HEK293 (cell line): ENCODE measurements at regions not wholly inside any gene's neighbourhood (a gene's known extent, or its start where the extent isn't known, plus 50 kb on each side); places are given as distances from the start of the nearest gene placed in this dataset.

ENCODE experiments used
- CTCF ChIA-PET: fragments of 350-600 bp; formaldehyde crosslinking; extraction: SDS; loops from one replicate; lab custom pipeline; 2021; ENCODE audit warnings: antibody characterized with exemption; lab: Yijun Ruan, JAX
- POLR2A ChIA-PET: fragments of 300-600 bp; formaldehyde crosslinking; extraction: SDS; loops from one replicate; lab custom pipeline; 2020; ENCODE audit warnings: antibody characterized with exemption, inconsistent platforms; lab: Yijun Ruan, JAX
- H3K27ac ChIP-seq: fragments of 200-500 bp; sonication (Bioruptor generic); 2 replicates; pipeline ENCODE4 v1.5.1; 2014; ENCODE audit warnings: low read depth, low read length, control low read depth, inconsistent platforms; ENCODE audit errors: extremely low read depth
- H3K36me3 ChIP-seq, 2 experiments: fragments of 200-500 bp in 1 of 2; sonication (Bioruptor generic) in 1 of 2; 1 replicate in 1 of 2; 2 replicates in 1 of 2; pipeline ENCODE4 v1.5.1; 2014 to 2017; ENCODE audit warnings: inconsistent platforms in 2 of 2, low read length in 2 of 2; ENCODE audit not compliant: control insufficient read depth in 2 of 2, insufficient read depth in 1 of 2
- H3K4me1 ChIP-seq: fragments of 200-500 bp; sonication (Bioruptor generic); 2 replicates; pipeline ENCODE4 v1.5.1; 2014; ENCODE audit warnings: mild to moderate bottlenecking, low read length, inconsistent platforms; ENCODE audit not compliant: control insufficient read depth, insufficient read depth
- H3K4me3 ChIP-seq: 2 replicates; pipeline ENCODE4 v1.5.1; 2011; ENCODE audit warnings: low read depth, mild to moderate bottlenecking, control low read depth, low read length, moderate library complexity
- H3K9me3 ChIP-seq: fragments of 200-500 bp; sonication (Bioruptor generic); 2 replicates; pipeline ENCODE4 v1.5.1; 2014; ENCODE audit warnings: low read depth, low read length, inconsistent platforms; ENCODE audit not compliant: control insufficient read depth, insufficient read depth
- IKZF3 ChIP-seq: fragments of 450-650 bp; IDR thresholded peaks from 2 replicates; pipeline ENCODE4 v1.5.0; 2018; ENCODE audit warnings: missing biosample characterization, mild to moderate bottlenecking, missing genetic modification characterization, moderate library complexity
- KLF8 ChIP-seq: fragments of 450-650 bp; formaldehyde crosslinking; IDR thresholded peaks from 2 replicates; pipeline ENCODE4 v1.5.1; 2016; ENCODE audit warnings: missing biosample characterization, missing genetic modification characterization
- OSR2 ChIP-seq: fragments of 450-650 bp; formaldehyde crosslinking; IDR thresholded peaks from 2 replicates; pipeline ENCODE4 v1.5.1; 2016; ENCODE audit warnings: missing biosample characterization, missing genetic modification characterization
- OVOL3 ChIP-seq: fragments of 450-650 bp; formaldehyde crosslinking; IDR thresholded peaks from 2 replicates; pipeline ENCODE4 v1.5.1; 2016; ENCODE audit warnings: missing biosample characterization, missing genetic modification characterization
- TCF7L2 ChIP-seq: IDR thresholded peaks from 2 replicates; pipeline ENCODE4 v1.6.1; 2011; ENCODE audit warnings: low read depth, mild to moderate bottlenecking, inconsistent platforms, low read length, moderate library complexity, borderline replicate concordance
- TRIM28 ChIP-seq: IDR thresholded peaks from 2 replicates; pipeline ENCODE4 v1.6.1; 2011; ENCODE audit warnings: low read length, control low read depth, borderline replicate concordance
- WT1 ChIP-seq: fragments of 450-650 bp; formaldehyde crosslinking; IDR thresholded peaks from 2 replicates; pipeline ENCODE4 v1.5.1; 2016; ENCODE audit warnings: missing biosample characterization, missing genetic modification characterization
- ZFHX2 ChIP-seq: fragments of 450-650 bp; formaldehyde crosslinking; conservative IDR thresholded peaks from 2 replicates; pipeline ENCODE4 v1.5.1; 2016; ENCODE audit warnings: missing biosample characterization, missing genetic modification characterization
- ZNF174 ChIP-seq: fragments of 450-650 bp; formaldehyde crosslinking; IDR thresholded peaks from 2 replicates; pipeline ENCODE4 v1.5.0; 2017; ENCODE audit warnings: missing biosample characterization, mild to moderate bottlenecking, missing genetic modification characterization
- ZNF223 ChIP-seq: fragments of 450-650 bp; formaldehyde crosslinking; IDR thresholded peaks from 2 replicates; pipeline ENCODE4 v1.5.1; 2016; ENCODE audit warnings: missing biosample characterization, missing genetic modification characterization
- ZNF311 ChIP-seq: fragments of 450-650 bp; formaldehyde crosslinking; IDR thresholded peaks from 2 replicates; pipeline ENCODE4 v1.5.1; 2017; ENCODE audit warnings: missing biosample characterization, missing genetic modification characterization, borderline replicate concordance
- ZNF354C ChIP-seq: fragments of 450-650 bp; formaldehyde crosslinking; IDR thresholded peaks from 2 replicates; pipeline ENCODE4 v1.5.1; 2016; ENCODE audit warnings: missing biosample characterization, missing genetic modification characterization, low read depth, borderline replicate concordance
- ZNF394 ChIP-seq: fragments of 450-650 bp; formaldehyde crosslinking; IDR thresholded peaks from 2 replicates; pipeline ENCODE4 v1.5.1; 2016; ENCODE audit warnings: missing biosample characterization, missing genetic modification characterization, mild to moderate bottlenecking, moderate library complexity, borderline replicate concordance
- ZNF48 ChIP-seq: fragments of 450-650 bp; formaldehyde crosslinking; IDR thresholded peaks from 2 replicates; pipeline ENCODE4 v1.5.1; 2016; ENCODE audit warnings: missing biosample characterization, missing genetic modification characterization
- ZNF521 ChIP-seq: fragments of 450-650 bp; formaldehyde crosslinking; IDR thresholded peaks from 2 replicates; pipeline ENCODE4 v1.5.1; 2017; ENCODE audit warnings: missing biosample characterization, mild to moderate bottlenecking, missing genetic modification characterization
- ZNF610 ChIP-seq: fragments of 450-650 bp; formaldehyde crosslinking; IDR thresholded peaks from 2 replicates; pipeline ENCODE4 v1.5.1; 2016; ENCODE audit warnings: missing biosample characterization, missing genetic modification characterization, borderline replicate concordance
- ZNF654 ChIP-seq: fragments of 450-650 bp; formaldehyde crosslinking; IDR thresholded peaks from 2 replicates; pipeline ENCODE4 v1.5.1; 2016; ENCODE audit warnings: low read depth, missing biosample characterization, missing genetic modification characterization
- ZNF660 ChIP-seq: fragments of 450-650 bp; IDR thresholded peaks from 2 replicates; pipeline ENCODE4 v1.5.1; 2018; ENCODE audit warnings: missing biosample characterization, mild to moderate bottlenecking, missing genetic modification characterization
- ZNF701 ChIP-seq: fragments of 450-650 bp; formaldehyde crosslinking; IDR thresholded peaks from 2 replicates; pipeline ENCODE4 v1.5.1; 2016; ENCODE audit warnings: missing biosample characterization, missing genetic modification characterization
- ZNF830 ChIP-seq: fragments of 450-650 bp; IDR thresholded peaks from 2 replicates; pipeline ENCODE4 v1.5.0; 2018; ENCODE audit warnings: missing biosample characterization, missing genetic modification characterization, low read depth, mild to moderate bottlenecking, moderate library complexity
- TF ChIP-seq, protein P1 (sequence below): fragments of 450-650 bp; formaldehyde crosslinking; IDR thresholded peaks from 2 replicates; pipeline ENCODE4 v1.5.1; 2017; ENCODE audit warnings: missing biosample characterization, missing genetic modification characterization
- TF ChIP-seq, protein P2 (sequence below): fragments of 450-650 bp; formaldehyde crosslinking; IDR thresholded peaks from 2 replicates; pipeline ENCODE4 v1.5.1; 2016; ENCODE audit warnings: missing biosample characterization, missing genetic modification characterization
- TF ChIP-seq, protein P3 (sequence below): fragments of 450-650 bp; formaldehyde crosslinking; IDR thresholded peaks from 2 replicates; pipeline ENCODE4 v1.5.1; 2016; ENCODE audit warnings: missing biosample characterization, missing genetic modification characterization
- TF ChIP-seq, protein P4 (sequence below): fragments of 450-650 bp; formaldehyde crosslinking; IDR thresholded peaks from 2 replicates; pipeline ENCODE4 v1.5.1; 2016; ENCODE audit warnings: missing biosample characterization, missing genetic modification characterization

DNA sequence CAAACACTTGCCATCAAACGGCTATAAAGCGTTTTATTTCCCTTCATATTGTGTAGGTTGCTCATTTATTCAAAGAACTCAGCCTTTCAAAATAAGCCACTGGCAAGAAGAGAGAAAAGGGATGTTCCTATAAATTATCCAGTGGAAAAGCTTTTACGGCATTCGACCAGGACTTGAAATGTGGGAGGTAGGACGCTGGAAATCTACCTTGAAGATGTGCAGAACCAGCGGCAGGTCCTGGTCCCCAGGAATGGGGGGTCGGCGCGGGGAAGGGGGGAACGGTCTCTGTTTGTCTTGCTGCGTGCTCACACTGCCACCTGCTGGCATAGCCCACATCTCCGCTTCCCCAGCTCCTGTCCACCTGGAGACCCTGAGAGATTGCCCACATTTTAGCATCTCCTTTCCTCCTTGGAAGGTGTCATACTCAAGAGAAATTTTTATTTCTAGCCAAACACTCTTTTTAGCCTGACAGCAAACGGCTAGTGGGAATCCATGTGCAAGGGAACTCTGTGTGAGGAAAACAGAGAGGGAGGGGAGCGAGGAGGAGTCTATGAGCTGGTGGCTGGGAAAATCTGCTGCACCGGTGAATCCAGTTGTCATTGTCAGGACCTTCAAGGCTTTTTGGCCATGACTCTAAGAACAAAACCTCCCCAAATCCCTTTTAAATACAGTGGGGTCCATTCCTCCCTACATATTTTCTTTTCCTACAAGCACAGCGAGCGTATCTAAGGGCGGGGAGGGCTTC is 349.0 kb upstream of the PKDCC start:
- no peak overlapping the region for H3K4me3 ChIP-seq
- ChIA-PET CTCF (interaction anchor here (0.6 to 2.8 kb wide), 22 partner anchors 9 to 1787 kb away, joined by 3 to 20 read pairs (median 4); no protein-coding TSS in a partner anchor), POLR2A (no interaction called here)
- no peaks in the 10 kb centered on the region for H3K9me3 ChIP-seq
- TF ChIP-seq ZNF660 (no peak), ZNF174 (no peak), KLF8 (tag by site-specific recombination) (no peak), ZNF654 (tag by site-specific recombination) (peak; percentile 54), OVOL3 (tag by site-specific recombination) (no peak), ZNF223 (tag by site-specific recombination) (no peak), ZNF48 (tag by site-specific recombination) (no peak), ZNF610 (tag by site-specific recombination) (no peak), TRIM28 (no peak), WT1 (tag by site-specific recombination) (no peak), ZNF311 (no peak), OSR2 (tag by site-specific recombination) (no peak), TCF7L2 (no peak)
- TF ChIP-seq, protein P1, sequence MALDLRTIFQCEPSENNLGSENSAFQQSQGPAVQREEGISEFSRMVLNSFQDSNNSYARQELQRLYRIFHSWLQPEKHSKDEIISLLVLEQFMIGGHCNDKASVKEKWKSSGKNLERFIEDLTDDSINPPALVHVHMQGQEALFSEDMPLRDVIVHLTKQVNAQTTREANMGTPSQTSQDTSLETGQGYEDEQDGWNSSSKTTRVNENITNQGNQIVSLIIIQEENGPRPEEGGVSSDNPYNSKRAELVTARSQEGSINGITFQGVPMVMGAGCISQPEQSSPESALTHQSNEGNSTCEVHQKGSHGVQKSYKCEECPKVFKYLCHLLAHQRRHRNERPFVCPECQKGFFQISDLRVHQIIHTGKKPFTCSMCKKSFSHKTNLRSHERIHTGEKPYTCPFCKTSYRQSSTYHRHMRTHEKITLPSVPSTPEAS (tag by site-specific recombination), result no peak
- TF ChIP-seq, protein P2, sequence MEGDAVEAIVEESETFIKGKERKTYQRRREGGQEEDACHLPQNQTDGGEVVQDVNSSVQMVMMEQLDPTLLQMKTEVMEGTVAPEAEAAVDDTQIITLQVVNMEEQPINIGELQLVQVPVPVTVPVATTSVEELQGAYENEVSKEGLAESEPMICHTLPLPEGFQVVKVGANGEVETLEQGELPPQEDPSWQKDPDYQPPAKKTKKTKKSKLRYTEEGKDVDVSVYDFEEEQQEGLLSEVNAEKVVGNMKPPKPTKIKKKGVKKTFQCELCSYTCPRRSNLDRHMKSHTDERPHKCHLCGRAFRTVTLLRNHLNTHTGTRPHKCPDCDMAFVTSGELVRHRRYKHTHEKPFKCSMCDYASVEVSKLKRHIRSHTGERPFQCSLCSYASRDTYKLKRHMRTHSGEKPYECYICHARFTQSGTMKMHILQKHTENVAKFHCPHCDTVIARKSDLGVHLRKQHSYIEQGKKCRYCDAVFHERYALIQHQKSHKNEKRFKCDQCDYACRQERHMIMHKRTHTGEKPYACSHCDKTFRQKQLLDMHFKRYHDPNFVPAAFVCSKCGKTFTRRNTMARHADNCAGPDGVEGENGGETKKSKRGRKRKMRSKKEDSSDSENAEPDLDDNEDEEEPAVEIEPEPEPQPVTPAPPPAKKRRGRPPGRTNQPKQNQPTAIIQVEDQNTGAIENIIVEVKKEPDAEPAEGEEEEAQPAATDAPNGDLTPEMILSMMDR (tag by site-specific recombination), result 0 out of 2 replicates have a peak, but pooled peaks have one; percentile 23
- TF ChIP-seq, protein P3, sequence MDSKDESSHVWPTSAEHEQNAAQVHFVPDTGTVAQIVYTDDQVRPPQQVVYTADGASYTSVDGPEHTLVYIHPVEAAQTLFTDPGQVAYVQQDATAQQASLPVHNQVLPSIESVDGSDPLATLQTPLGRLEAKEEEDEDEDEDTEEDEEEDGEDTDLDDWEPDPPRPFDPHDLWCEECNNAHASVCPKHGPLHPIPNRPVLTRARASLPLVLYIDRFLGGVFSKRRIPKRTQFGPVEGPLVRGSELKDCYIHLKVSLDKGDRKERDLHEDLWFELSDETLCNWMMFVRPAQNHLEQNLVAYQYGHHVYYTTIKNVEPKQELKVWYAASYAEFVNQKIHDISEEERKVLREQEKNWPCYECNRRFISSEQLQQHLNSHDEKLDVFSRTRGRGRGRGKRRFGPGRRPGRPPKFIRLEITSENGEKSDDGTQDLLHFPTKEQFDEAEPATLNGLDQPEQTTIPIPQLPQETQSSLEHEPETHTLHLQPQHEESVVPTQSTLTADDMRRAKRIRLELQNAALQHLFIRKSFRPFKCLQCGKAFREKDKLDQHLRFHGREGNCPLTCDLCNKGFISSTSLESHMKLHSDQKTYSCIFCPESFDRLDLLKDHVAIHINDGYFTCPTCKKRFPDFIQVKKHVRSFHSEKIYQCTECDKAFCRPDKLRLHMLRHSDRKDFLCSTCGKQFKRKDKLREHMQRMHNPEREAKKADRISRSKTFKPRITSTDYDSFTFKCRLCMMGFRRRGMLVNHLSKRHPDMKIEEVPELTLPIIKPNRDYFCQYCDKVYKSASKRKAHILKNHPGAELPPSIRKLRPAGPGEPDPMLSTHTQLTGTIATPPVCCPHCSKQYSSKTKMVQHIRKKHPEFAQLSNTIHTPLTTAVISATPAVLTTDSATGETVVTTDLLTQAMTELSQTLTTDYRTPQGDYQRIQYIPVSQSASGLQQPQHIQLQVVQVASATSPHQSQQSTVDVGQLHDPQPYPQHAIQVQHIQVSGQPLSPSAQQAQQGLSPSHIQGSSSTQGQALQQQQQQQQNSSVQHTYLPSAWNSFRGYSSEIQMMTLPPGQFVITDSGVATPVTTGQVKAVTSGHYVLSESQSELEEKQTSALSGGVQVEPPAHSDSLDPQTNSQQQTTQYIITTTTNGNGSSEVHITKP (tag by site-specific recombination), result no peak
- no peak overlapping the region for H3K27ac ChIP-seq
- no peaks in the 10 kb centered on the region for H3K36me3 ChIP-seq
- H3K4me1 ChIP-seq, result no peaks in the 10 kb centered on the region

DNA sequence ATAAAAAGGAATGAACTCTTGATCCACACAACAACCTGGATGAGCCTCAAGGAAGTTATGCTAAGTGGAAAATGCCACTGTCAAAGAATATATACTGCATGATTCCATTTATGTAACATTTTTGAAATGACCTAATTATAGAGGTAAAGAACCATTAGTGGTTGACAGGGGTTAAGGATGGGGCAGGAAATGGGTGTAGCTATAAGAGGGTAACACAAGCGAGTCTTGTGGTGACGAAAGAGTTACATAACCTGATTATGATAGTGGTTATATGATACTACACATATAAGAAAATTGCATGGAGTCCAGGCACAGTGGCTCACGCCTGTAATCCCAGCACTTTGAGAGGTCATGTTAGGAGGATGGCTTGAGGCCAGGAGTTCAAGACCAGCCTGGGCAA is 346.6 kb upstream of the PKDCC start:
- Histone ChIP-seq H3K4me1 (no peaks in the 10 kb centered on the region), H3K4me3 (no peak overlapping the region), H3K27ac (no peak overlapping the region), H3K9me3 (no peaks in the 10 kb centered on the region), H3K36me3 (no peaks in the 10 kb centered on the region)
- TF ChIP-seq ZNF354C (tag by site-specific recombination) (no peak), ZNF701 (tag by site-specific recombination) (no peak), ZNF610 (tag by site-specific recombination) (no peak), ZFHX2 (tag by site-specific recombination) (no peak), ZNF394 (tag by site-specific recombination) (no peak), ZNF521 (no peak), ZNF830 (tag by site-specific recombination) (no peak), IKZF3 (tag by site-specific recombination) (no peak)
- TF ChIP-seq, protein P4, sequence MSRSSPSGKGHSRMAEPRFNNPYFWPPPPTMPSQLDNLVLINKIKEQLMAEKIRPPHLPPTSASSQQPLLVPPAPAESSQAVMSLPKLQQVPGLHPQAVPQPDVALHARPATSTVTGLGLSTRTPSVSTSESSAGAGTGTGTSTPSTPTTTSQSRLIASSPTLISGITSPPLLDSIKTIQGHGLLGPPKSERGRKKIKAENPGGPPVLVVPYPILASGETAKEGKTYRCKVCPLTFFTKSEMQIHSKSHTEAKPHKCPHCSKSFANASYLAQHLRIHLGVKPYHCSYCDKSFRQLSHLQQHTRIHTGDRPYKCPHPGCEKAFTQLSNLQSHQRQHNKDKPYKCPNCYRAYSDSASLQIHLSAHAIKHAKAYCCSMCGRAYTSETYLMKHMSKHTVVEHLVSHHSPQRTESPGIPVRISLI (tag by site-specific recombination), result no peak
- POLR2A ChIA-PET, result no interaction called here
- CTCF ChIA-PET, result interaction anchor here (1.6 kb wide), 1 partner anchor 287 kb away, joined by 8 read pairs; no protein-coding TSS in a partner anchor
